ENCODE measurements at regions not wholly inside any gene's neighbourhood (a gene's known extent, or its start where the extent isn't known, plus 50 kb on each side); places are given as distances from the start of the nearest gene placed in this dataset.

DNA sequence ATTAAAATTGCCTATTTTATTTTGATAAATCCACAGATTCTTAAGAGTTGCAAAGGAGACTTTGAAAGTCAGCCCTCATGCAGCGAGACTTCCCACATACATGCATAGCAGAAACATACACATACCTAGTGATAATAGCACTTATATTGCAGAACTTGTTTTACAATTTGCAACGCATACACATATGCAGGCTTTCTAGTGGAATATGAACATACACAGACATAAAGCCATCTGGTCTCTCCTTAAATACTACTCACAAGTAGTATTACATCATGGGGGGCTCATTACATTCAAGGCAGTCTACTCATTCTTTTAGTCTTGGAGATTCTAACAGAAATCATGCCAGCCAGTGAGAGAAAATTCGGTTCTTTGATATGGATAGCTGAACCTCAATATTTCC, 295.1 kb upstream of the RND3 start:
- no peak for DNase-seq (ENCODE audit: low read depth)
- H3K4me3 ChIP-seq (ENCODE audit: low read depth, low read length): no peak overlapping the region
- TF ChIP-seq, protein P1, sequence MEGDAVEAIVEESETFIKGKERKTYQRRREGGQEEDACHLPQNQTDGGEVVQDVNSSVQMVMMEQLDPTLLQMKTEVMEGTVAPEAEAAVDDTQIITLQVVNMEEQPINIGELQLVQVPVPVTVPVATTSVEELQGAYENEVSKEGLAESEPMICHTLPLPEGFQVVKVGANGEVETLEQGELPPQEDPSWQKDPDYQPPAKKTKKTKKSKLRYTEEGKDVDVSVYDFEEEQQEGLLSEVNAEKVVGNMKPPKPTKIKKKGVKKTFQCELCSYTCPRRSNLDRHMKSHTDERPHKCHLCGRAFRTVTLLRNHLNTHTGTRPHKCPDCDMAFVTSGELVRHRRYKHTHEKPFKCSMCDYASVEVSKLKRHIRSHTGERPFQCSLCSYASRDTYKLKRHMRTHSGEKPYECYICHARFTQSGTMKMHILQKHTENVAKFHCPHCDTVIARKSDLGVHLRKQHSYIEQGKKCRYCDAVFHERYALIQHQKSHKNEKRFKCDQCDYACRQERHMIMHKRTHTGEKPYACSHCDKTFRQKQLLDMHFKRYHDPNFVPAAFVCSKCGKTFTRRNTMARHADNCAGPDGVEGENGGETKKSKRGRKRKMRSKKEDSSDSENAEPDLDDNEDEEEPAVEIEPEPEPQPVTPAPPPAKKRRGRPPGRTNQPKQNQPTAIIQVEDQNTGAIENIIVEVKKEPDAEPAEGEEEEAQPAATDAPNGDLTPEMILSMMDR (conservative IDR thresholded peaks at IDR 0.05; ENCODE audit: low read depth, low read length): no peak

DNA sequence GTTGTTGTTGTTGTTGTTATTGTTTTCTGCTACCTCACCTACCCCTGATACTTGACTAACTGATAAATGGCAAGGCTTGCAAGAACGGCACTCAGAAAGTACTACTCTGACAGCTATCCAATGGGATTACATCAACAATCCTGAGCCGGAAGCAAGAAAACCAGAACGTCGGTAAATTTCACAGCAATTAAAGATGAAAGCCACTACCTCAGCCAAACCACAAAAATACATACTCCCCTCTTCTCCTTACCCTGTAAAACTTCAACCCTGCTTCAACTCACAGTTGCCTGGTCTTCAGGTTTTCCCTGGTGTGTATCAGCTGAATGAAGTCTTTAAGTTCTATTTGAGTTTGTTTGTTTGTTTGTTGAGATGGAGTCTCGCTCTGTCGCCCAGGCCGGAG, 293.7 kb upstream of the RND3 start:
- H3K4me3 ChIP-seq (ENCODE audit: low read depth, low read length): no peak overlapping the region
- TF ChIP-seq, protein P1 (conservative IDR thresholded peaks at IDR 0.05; ENCODE audit: low read depth, low read length): no peak

DNA sequence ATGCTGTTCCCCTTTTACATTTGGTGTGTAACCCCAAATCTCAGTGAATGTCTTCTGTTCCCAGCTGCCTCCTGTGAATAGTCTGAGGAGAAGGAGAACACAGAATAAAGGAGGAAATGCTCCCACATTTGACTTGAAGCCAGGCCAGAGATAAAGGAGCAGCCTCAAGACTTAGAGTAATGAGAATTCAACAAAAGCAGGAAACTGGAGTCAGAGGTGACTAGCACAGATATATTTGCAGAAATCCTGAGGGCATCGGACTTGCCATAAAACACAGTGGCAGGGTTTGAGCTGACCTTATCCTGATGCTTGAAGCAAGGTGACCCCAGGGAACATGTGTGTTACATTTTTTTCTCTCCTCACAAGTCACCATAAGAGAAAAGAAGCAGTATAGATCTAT, 291.4 kb upstream of the RND3 start:
- H3K4me3 ChIP-seq (ENCODE audit: low read depth, low read length): no peak overlapping the region
- TF ChIP-seq, protein P1 (conservative IDR thresholded peaks at IDR 0.05; ENCODE audit: low read depth, low read length): no peak
- DNase-seq (ENCODE audit: low read depth): peak; percentile 42

More for the DNA sequence above, 293.7 kb upstream of the RND3 start:
- DNase-seq (ENCODE audit: low read depth): no peak

DNA sequence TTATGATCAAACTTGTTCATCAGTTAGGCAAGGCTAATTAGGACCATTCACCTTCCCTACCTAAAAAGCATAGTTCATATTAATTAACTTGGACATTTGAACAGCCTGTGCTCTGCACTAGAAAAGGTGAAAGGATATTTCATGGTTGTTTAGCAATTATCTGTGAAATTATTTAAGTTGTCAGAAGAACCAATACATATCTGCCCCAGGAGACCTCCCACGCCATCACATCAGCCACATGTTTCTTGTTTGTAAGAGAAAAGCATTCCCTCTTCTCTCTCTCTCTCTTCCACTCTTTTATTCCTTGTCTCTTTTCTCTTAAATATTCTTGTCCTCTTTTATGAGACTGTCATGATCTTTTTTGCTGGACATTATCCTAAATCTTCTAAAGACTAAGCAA, 282.0 kb upstream of the RND3 start:
- H3K4me3 ChIP-seq (ENCODE audit: low read depth, low read length): no peak overlapping the region
- DNase-seq (ENCODE audit: low read depth): no peak

DNA sequence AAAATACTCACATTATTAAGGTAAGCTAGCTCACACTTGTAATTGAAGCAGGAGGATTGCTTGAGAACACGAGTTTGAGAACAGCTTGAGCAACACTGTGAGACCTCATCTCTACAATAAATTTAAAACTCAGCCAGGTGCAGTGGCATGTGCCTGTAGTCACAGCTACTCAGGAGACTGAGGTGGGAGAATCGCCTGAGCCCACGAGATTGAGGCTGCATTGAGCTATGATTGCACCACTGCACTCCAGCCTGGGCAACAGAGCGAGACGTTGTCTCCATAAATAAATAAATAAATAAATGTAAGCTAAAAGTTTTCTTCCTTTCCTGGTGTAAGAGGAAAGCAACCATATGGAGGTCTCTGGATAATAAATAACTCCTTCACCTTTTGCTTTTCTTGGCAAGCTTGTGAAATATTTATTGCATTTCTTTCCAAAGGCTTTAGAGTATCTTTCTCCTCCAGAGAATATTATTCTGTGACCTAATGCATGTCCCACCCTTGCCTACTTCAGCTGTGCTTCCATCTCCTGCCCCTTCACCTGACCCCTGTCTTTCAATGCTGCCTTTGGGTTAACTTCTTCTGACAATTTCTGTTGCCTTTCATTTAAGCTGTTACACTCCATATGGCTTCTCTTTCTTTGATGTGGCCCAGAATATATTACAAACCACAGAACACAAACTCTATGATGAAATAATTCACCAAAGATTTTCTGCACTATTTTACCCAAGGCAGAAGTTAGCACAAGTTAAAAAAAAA, 280.7 kb upstream of the RND3 start:
- H3K4me3 ChIP-seq (ENCODE audit: low read depth, low read length): no peak overlapping the region
- DNase-seq (ENCODE audit: low read depth): peak; percentile 59
- TF ChIP-seq, protein P1 (conservative IDR thresholded peaks at IDR 0.05; ENCODE audit: low read depth, low read length): no peak

More for the DNA sequence above, 282.0 kb upstream of the RND3 start:
- TF ChIP-seq, protein P1 (conservative IDR thresholded peaks at IDR 0.05; ENCODE audit: low read depth, low read length): no peak

DNA sequence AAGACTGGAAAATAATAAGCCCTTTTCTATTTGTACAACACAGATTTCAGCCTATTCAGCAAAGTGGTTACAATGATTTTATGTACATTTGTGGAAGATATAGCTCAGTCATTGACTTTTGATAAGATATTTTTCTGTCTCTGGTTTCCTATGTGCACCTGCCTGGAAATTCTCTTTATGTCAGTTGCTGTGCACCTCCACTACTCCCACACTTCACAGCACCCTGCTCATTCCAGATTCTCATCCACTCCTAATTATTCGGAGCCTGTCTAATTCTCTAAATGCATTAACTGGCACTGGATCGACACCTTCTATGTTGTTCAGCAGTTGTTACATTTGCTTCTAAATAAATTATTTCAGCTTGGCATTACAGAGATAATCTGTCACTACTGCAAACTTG, 275.1 kb upstream of the RND3 start:
- TF ChIP-seq, protein P1 (conservative IDR thresholded peaks at IDR 0.05; ENCODE audit: low read depth, low read length): no peak
- no peak overlapping the region for H3K4me3 ChIP-seq (ENCODE audit: low read depth, low read length)
- no peak for DNase-seq (ENCODE audit: low read depth)

DNA sequence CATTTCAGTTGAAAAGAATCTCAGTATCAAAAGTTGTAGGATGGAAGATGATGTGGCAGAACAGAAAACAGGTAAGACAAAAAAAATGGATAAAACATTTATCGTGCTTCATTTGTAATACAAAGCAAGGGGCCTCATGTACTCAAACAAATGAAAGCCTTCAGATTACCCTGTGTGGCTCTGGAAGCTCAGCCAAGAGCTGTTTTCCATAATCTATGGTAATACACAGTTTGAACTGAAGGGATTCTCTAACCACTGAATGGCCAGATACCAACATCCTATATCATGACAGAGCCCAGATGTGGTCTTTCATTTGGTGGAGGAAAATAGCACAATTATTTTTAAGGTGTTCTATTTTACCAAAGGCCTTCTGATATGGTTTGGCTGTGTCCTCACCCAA, 272.1 kb upstream of the RND3 start:
- no peak overlapping the region for H3K4me3 ChIP-seq (ENCODE audit: low read depth, low read length)
- TF ChIP-seq, protein P1 (conservative IDR thresholded peaks at IDR 0.05; ENCODE audit: low read depth, low read length): no peak
- no peak for DNase-seq (ENCODE audit: low read depth)
